ENCODE measurements at regions not wholly inside any gene's neighbourhood (a gene's known extent, or its start where the extent isn't known, plus 50 kb on each side); places are given as distances from the start of the nearest gene placed in this dataset.

- Histone ChIP-seq H2AFZ (ENCODE audit: low read length) (no peak overlapping the region), H3K4me3 (ENCODE audit: low read length) (no peak overlapping the region), H3K27me3 (ENCODE audit: low read length) (no peaks in the 10 kb centered on the region), H3K9me3 (ENCODE audit: low read length) (no peaks in the 10 kb centered on the region), H3K36me3 (ENCODE audit: low read depth, low read length) (no peaks in the 10 kb centered on the region), H3K27ac (ENCODE audit: low read length) (no peak overlapping the region), H3K9me2 (replicated peaks; ENCODE audit: low read length) (no peaks in the 10 kb centered on the region), H4K20me1 (ENCODE audit: low read length) (no peaks in the 10 kb centered on the region), H3F3A (ENCODE audit: low read length, unreplicated experiment) (no peaks in the 10 kb centered on the region), H3K79me2 (ENCODE audit: low read length) (no peaks in the 10 kb centered on the region), H3K9ac (ENCODE audit: low read length) (no peak overlapping the region), H3K4me2 (ENCODE audit: low read length) (no peak overlapping the region), H3K4me1 (ENCODE audit: insufficient read depth, low read length) (no peaks in the 10 kb centered on the region)
- CTCF ChIA-PET = no interaction called here
- intact Hi-C loops (cut with micrococcal nuclease) = no loop called here
- TF ChIP-seq EZH2phosphoT487 (IDR thresholded peaks at IDR 0.05; ENCODE audit: borderline replicate concordance, low read length) (no peak), EZH2 (IDR thresholded peaks at IDR 0.05; ENCODE audit: low read length, unreplicated experiment) (no peak)
- TF ChIP-seq, protein P1, sequence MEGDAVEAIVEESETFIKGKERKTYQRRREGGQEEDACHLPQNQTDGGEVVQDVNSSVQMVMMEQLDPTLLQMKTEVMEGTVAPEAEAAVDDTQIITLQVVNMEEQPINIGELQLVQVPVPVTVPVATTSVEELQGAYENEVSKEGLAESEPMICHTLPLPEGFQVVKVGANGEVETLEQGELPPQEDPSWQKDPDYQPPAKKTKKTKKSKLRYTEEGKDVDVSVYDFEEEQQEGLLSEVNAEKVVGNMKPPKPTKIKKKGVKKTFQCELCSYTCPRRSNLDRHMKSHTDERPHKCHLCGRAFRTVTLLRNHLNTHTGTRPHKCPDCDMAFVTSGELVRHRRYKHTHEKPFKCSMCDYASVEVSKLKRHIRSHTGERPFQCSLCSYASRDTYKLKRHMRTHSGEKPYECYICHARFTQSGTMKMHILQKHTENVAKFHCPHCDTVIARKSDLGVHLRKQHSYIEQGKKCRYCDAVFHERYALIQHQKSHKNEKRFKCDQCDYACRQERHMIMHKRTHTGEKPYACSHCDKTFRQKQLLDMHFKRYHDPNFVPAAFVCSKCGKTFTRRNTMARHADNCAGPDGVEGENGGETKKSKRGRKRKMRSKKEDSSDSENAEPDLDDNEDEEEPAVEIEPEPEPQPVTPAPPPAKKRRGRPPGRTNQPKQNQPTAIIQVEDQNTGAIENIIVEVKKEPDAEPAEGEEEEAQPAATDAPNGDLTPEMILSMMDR (conservative IDR thresholded peaks at IDR 0.05; ENCODE audit: low read depth, low read length) = no peak
- POLR2A ChIA-PET (ENCODE audit: unreplicated experiment) = no interaction called here
- DNase-seq = no peak
- no TSS peak for BruUV-seq (replicated peaks)
- ATAC-seq = no peak
Observed at GRCh38 chr4:123133397-123134050, 211.1 kb upstream of the NUDT6 start.

GRCh38 chr4:123144616-123145015, 222.2 kb upstream of the NUDT6 start:
- Histone ChIP-seq H4K20me1 (ENCODE audit: low read length) (no peaks in the 10 kb centered on the region), H3K79me2 (ENCODE audit: low read length) (no peaks in the 10 kb centered on the region), H3F3A (ENCODE audit: low read length, unreplicated experiment) (no peaks in the 10 kb centered on the region), H3K4me2 (ENCODE audit: low read length) (no peak overlapping the region), H3K36me3 (ENCODE audit: low read depth, low read length) (no peaks in the 10 kb centered on the region), H3K4me1 (ENCODE audit: insufficient read depth, low read length) (no peaks in the 10 kb centered on the region), H3K27ac (ENCODE audit: low read length) (no peak overlapping the region), H3K9me3 (ENCODE audit: low read length) (no peaks in the 10 kb centered on the region), H2AFZ (ENCODE audit: low read length) (no peak overlapping the region), H3K9ac (ENCODE audit: low read length) (no peak overlapping the region), H3K27me3 (ENCODE audit: low read length) (no peaks in the 10 kb centered on the region), H3K4me3 (ENCODE audit: low read length) (no peak overlapping the region), H3K9me2 (replicated peaks; ENCODE audit: low read length) (no peaks in the 10 kb centered on the region)
- TF ChIP-seq, protein P1 (conservative IDR thresholded peaks at IDR 0.05; ENCODE audit: low read depth, low read length) = no peak
- no peak for TF ChIP-seq EZH2phosphoT487 (IDR thresholded peaks at IDR 0.05; ENCODE audit: borderline replicate concordance, low read length)
- TF ChIP-seq EZH2 (IDR thresholded peaks at IDR 0.05; ENCODE audit: low read length, unreplicated experiment) = no peak
- BruUV-seq (replicated peaks) = no TSS peak
- ATAC-seq (no peak), DNase-seq (no peak)
- POLR2A ChIA-PET (ENCODE audit: unreplicated experiment) = no interaction called here
- CTCF ChIA-PET = no interaction called here
- intact Hi-C loops (cut with micrococcal nuclease) = no loop called here

- ATAC-seq = no peak
- Histone ChIP-seq H3F3A (ENCODE audit: low read length, unreplicated experiment) (no peaks in the 10 kb centered on the region), H3K4me3 (ENCODE audit: low read length) (no peak overlapping the region), H3K36me3 (ENCODE audit: low read depth, low read length) (no peaks in the 10 kb centered on the region), H2AFZ (ENCODE audit: low read length) (no peak overlapping the region), H3K4me2 (ENCODE audit: low read length) (no peak overlapping the region), H3K9ac (ENCODE audit: low read length) (no peak overlapping the region), H3K27me3 (ENCODE audit: low read length) (no peaks in the 10 kb centered on the region), H3K27ac (ENCODE audit: low read length) (no peak overlapping the region), H3K9me3 (ENCODE audit: low read length) (no peaks in the 10 kb centered on the region), H4K20me1 (ENCODE audit: low read length) (no peaks in the 10 kb centered on the region), H3K79me2 (ENCODE audit: low read length) (no peaks in the 10 kb centered on the region), H3K9me2 (replicated peaks; ENCODE audit: low read length) (no peaks in the 10 kb centered on the region), H3K4me1 (ENCODE audit: insufficient read depth, low read length) (no peaks in the 10 kb centered on the region)
- BruUV-seq (replicated peaks) = no TSS peak
- ChIA-PET POLR2A (ENCODE audit: unreplicated experiment) (no interaction called here), CTCF (no interaction called here)
- DNase-seq = no peak
- intact Hi-C loops (cut with micrococcal nuclease) = no loop called here
- no peak for TF ChIP-seq EZH2phosphoT487 (IDR thresholded peaks at IDR 0.05; ENCODE audit: borderline replicate concordance, low read length)
- TF ChIP-seq, protein P1 (conservative IDR thresholded peaks at IDR 0.05; ENCODE audit: low read depth, low read length) = no peak
- TF ChIP-seq EZH2 (IDR thresholded peaks at IDR 0.05; ENCODE audit: low read length, unreplicated experiment) = no peak
Observed at GRCh38 chr4:123158576-123158975, 236.2 kb upstream of the NUDT6 start.
